Glutamatergic neuron (in vitro differentiated cells): ENCODE measurements at regions not wholly inside any gene's neighbourhood (a gene's known extent, or its start where the extent isn't known, plus 50 kb on each side); places are given as distances from the start of the nearest gene placed in this dataset.

Source experiments
- DNase-seq: peaks from one replicate; pipeline ENCODE4 v3.0.0; 2022
- H3K27ac Mint-ChIP-seq: one replicate; pipeline ENCODE4 v1.8.0; 2020; ENCODE audit warnings: mild to moderate bottlenecking, mixed read lengths, inconsistent platforms; ENCODE audit not compliant: unreplicated experiment
- H3K27me3 Mint-ChIP-seq: one replicate; pipeline ENCODE4 v1.8.0; 2020; ENCODE audit warnings: mild to moderate bottlenecking, moderate library complexity, mixed read lengths, inconsistent platforms; ENCODE audit not compliant: unreplicated experiment
- H3K36me3 Mint-ChIP-seq: one replicate; pipeline ENCODE4 v1.8.0; 2020; ENCODE audit warnings: mild to moderate bottlenecking, mixed read lengths, inconsistent platforms; ENCODE audit not compliant: unreplicated experiment
- H3K4me1 Mint-ChIP-seq: one replicate; pipeline ENCODE4 v1.8.0; 2020; ENCODE audit warnings: mild to moderate bottlenecking, low read depth, mixed read lengths, inconsistent platforms; ENCODE audit not compliant: unreplicated experiment
- H3K4me3 Mint-ChIP-seq: one replicate; pipeline ENCODE4 v1.8.0; 2020; ENCODE audit warnings: mild to moderate bottlenecking, mixed read lengths, inconsistent platforms; ENCODE audit not compliant: unreplicated experiment
- H3K9me3 Mint-ChIP-seq: one replicate; pipeline ENCODE4 v1.8.0; 2020; ENCODE audit warnings: mild to moderate bottlenecking, moderate library complexity, mixed read lengths, inconsistent platforms; ENCODE audit not compliant: unreplicated experiment
- TF ChIP-seq, protein P1 (sequence below): fragments of 200-600 bp; sonication (generic); IDR thresholded peaks from one replicate; pipeline ENCODE4 v1.5.0; 2021; ENCODE audit not compliant: partially characterized antibody, unreplicated experiment

DNA sequence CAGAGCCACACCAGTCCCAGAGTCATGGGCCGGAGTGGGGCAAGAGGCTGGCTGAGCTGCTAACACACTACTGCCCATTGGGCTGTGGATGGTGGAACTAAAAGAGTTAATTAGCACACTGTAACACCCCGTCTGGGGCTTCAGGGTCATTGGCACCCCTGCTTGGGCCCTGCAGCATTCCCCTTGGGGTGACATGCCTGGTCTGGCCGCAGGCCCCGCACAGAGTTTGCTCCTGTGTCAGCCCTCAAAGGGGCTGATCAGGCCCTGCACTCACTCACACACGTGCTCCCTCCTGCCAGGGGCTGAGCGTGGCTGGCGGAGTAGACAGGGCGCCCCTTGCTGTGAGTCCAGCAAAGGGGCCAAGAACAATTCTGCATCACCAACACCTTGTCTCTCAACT lies 1499.6 kb upstream of the TMEM132C start:
- Mint-ChIP-seq H3K9me3 (peaks cover 4% of the 10 kb centered on the region), H3K36me3 (peaks cover 19% of the 10 kb centered on the region), H3K27me3 (peaks cover 3% of the 10 kb centered on the region), H3K27ac (no peak overlapping the region), H3K4me1 (no peaks in the 10 kb centered on the region), H3K4me3 (no peak overlapping the region)
- TF ChIP-seq, protein P1, sequence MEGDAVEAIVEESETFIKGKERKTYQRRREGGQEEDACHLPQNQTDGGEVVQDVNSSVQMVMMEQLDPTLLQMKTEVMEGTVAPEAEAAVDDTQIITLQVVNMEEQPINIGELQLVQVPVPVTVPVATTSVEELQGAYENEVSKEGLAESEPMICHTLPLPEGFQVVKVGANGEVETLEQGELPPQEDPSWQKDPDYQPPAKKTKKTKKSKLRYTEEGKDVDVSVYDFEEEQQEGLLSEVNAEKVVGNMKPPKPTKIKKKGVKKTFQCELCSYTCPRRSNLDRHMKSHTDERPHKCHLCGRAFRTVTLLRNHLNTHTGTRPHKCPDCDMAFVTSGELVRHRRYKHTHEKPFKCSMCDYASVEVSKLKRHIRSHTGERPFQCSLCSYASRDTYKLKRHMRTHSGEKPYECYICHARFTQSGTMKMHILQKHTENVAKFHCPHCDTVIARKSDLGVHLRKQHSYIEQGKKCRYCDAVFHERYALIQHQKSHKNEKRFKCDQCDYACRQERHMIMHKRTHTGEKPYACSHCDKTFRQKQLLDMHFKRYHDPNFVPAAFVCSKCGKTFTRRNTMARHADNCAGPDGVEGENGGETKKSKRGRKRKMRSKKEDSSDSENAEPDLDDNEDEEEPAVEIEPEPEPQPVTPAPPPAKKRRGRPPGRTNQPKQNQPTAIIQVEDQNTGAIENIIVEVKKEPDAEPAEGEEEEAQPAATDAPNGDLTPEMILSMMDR, result no peak
- DNase-seq, result no peak

DNA sequence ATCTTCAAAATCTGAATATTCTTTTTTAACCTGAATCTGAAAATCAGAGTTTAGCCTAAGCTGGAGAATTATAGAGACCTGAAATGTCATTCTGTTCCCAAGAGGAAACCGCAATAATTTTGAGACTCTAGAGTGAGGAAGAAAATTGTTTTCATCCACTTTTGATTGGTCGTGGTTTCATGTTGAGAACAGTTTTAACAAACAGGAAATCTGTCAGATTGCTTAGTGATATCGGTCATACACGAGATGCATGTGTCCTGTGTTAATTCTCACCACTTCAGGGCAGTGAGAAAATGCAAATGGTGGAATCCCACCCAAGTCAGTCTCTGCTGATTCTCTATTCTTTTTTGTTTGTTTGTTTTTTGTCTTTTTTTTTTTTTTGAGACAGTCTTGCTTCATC lies 1498.5 kb upstream of the TMEM132C start:
- peaks cover 12% of the 10 kb centered on the region for H3K36me3 Mint-ChIP-seq
- H3K9me3 Mint-ChIP-seq, result peaks cover 3% of the 10 kb centered on the region

DNA sequence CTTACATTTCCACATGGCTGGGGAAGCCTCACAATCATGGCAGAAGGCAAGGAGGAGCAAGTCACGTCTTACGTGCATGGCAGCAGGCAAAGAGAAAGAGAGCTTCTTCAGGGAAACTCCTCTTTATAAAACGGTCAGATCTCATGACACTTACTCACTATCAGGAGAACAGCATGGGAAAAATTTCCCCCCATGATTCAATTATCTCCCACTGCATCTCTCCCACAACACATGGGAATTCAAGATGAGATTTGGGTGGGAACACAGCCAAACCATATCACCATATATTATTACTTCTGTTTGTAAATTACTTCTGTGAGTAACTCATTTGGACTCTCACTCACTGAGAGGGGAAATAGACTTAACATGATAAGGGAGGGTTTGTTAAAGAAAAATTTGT lies 1496.8 kb upstream of the TMEM132C start:
- Mint-ChIP-seq H3K4me3 (no peak overlapping the region), H3K4me1 (no peaks in the 10 kb centered on the region), H3K27me3 (peaks cover 3% of the 10 kb centered on the region), H3K9me3 (peaks cover 5% of the 10 kb centered on the region), H3K36me3 (peaks cover 5% of the 10 kb centered on the region), H3K27ac (no peak overlapping the region)
- no peak for DNase-seq
- TF ChIP-seq, protein P1, result no peak

More for the DNA sequence above, 1498.5 kb upstream of the TMEM132C start:
- no peak for DNase-seq
- Mint-ChIP-seq H3K27me3 (peaks cover 3% of the 10 kb centered on the region), H3K4me3 (no peak overlapping the region), H3K27ac (no peak overlapping the region), H3K4me1 (no peaks in the 10 kb centered on the region)
- TF ChIP-seq, protein P1, result no peak

DNA sequence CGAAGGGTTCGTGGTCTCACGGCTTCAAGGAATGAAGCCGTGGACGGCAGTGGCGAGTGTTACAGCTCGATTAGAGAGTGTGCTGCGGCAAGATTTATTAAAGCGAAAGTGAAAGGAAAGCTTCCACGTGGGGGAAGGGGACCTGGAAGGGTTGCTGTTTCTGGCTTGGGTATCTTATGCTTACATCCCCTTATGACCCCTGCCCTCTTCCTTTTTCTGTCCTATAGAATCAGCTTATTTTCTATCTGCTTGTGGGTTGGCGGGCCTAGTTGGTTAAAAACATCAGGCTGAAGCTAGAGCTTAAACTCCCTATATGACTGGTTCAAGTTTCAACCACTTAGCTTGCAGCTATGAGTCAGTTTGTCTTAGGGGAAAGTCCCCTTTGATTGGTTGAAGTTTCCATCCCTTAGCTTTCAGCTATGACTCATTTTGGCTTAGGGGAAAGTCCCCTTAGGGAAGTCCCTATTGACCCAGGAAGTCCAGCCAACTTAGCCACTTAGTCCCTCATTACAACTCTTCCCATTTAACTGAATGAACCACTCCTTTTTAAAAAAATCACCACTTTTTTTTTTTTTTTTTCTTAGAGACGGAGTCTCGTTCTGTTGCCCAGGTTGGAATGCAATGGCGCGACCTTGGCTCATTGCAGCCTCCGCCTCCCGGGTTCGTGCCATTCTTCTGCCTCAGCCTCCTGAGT lies 1494.7 kb upstream of the TMEM132C start:
- Mint-ChIP-seq H3K27me3 (peaks cover 3% of the 10 kb centered on the region), H3K36me3 (no peaks in the 10 kb centered on the region), H3K4me1 (no peaks in the 10 kb centered on the region), H3K27ac (no peak overlapping the region), H3K4me3 (no peak overlapping the region), H3K9me3 (peaks cover 2% of the 10 kb centered on the region)
- no peak for DNase-seq
- TF ChIP-seq, protein P1, result no peak

DNA sequence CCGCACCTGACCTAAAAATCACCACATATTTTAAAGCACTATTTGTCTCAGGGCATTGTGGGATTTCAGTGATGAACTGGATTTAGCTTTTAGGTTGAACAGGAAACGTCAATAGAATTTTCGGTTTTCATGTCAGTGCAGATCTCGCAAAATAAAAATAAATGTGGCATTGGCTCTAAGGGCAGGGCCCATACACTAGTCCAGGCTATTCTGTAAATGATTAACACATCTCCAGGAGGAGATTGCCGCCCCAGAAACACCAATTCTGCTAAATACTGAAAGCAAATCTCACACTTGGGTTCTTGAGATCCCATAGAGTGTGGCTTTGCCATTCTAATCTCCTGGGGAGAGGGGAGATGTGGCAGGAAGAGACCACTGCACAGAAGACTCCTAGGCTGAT lies 1494.0 kb upstream of the TMEM132C start:
- TF ChIP-seq, protein P1, result no peak
- H3K4me1 Mint-ChIP-seq, result no peaks in the 10 kb centered on the region

More for the DNA sequence above, 1494.0 kb upstream of the TMEM132C start:
- Mint-ChIP-seq H3K36me3 (no peaks in the 10 kb centered on the region), H3K27me3 (peaks cover 3% of the 10 kb centered on the region), H3K27ac (no peak overlapping the region), H3K4me3 (no peak overlapping the region), H3K9me3 (peaks cover 2% of the 10 kb centered on the region)
- DNase-seq, result no peak
